B cell (primary cell): ENCODE measurements at regions not wholly inside any gene's neighbourhood (a gene's known extent, or its start where the extent isn't known, plus 50 kb on each side); places are given as distances from the start of the nearest gene placed in this dataset.

ENCODE experiments used
- ATAC-seq: fragments of 200-7000 bp; cut with Tn5 transposase; one replicate; pipeline ENCODE4 v1.10.0; 2021; ENCODE audit warnings: low read depth, mild to moderate bottlenecking, moderate number of reproducible peaks, moderate library complexity
- CTCF ChIA-PET: fragments of 350-600 bp; sonication (Branson Sonifier 250); formaldehyde crosslinking; loops from one replicate; lab custom pipeline; 2021; ENCODE audit warnings: antibody characterized with exemption, inconsistent platforms; lab: Charles Lee
- POLR2A ChIA-PET: fragments of 350-600 bp; sonication (Branson Sonifier 250); formaldehyde crosslinking; loops from one replicate; lab custom pipeline; 2021; ENCODE audit warnings: antibody characterized with exemption; lab: Charles Lee
- DNase-seq: peaks from one replicate; pipeline ENCODE4 v3.0.0; 2013
- H2AFZ ChIP-seq: 2 replicates; pipeline ENCODE4 v1.6.1; 2012; ENCODE audit warnings: mild to moderate bottlenecking, low read depth, low read length; ENCODE audit not compliant: insufficient read depth, poor library complexity, severe bottlenecking
- H3K27ac ChIP-seq, 2 donors: 1 replicate in 1 of 2; 2 replicates in 1 of 2; pipeline ENCODE4 v1.5.1; 2012 to 2013; ENCODE audit warnings: low read length in 2 of 2, mild to moderate bottlenecking in 2 of 2, moderate library complexity in 1 of 2
- H3K27me3 ChIP-seq, 4 experiments: fragments of 200-600 bp in 1 of 4; sonication (generic) in 1 of 4; replicated peaks in 1 of 4; 1 replicate in 2 of 4; 2 replicates in 2 of 4; pipeline versions ENCODE4 v1.6.1 to v1.7.0; 2013 to 2016; ENCODE audit warnings: low read length in 3 of 4, mild to moderate bottlenecking in 2 of 4, mixed read lengths in 1 of 4, moderate library complexity in 1 of 4; ENCODE audit not compliant: insufficient read depth in 4 of 4, control insufficient read depth in 3 of 4; ENCODE audit errors: control extremely low read depth in 1 of 4
- H3K36me3 ChIP-seq, 2 experiments: replicated peaks in 1 of 2; 1 replicate in 1 of 2; 2 replicates in 1 of 2; pipeline versions ENCODE4 v1.6.1 to v1.7.1; 2013; ENCODE audit warnings: low read length in 1 of 2; ENCODE audit not compliant: insufficient read depth in 2 of 2, control insufficient read depth in 1 of 2; ENCODE audit errors: control extremely low read depth in 1 of 2, extremely low read depth in 1 of 2
- H3K4me1 ChIP-seq, 2 donors: fragments of 200-600 bp in 1 of 2; sonication (generic) in 1 of 2; 1 replicate in 1 of 2; 2 replicates in 1 of 2; pipeline versions ENCODE4 v1.5.1 to v1.6.1; 2013 to 2017; ENCODE audit warnings: low read length in 2 of 2; ENCODE audit not compliant: control insufficient read depth in 2 of 2, insufficient read depth in 2 of 2
- H3K4me2 ChIP-seq: replicated peaks from 2 replicates; pipeline ENCODE3; 2012; ENCODE audit warnings: mild to moderate bottlenecking, low read depth, low read length; ENCODE audit not compliant: poor library complexity, severe bottlenecking
- H3K4me3 ChIP-seq, 5 experiments: fragments of 200-600 bp in 1 of 5; sonication (generic) in 1 of 5; 1 replicate in 3 of 5; 2 replicates in 2 of 5; pipeline versions ENCODE4 v1.5.1 to v1.7.0; 2011 to 2016; ENCODE audit warnings: low read length in 4 of 5, mild to moderate bottlenecking in 4 of 5, low read depth in 2 of 5, control low read depth in 1 of 5, moderate library complexity in 1 of 5; ENCODE audit not compliant: insufficient read depth in 1 of 5; ENCODE audit errors: control extremely low read depth in 1 of 5, extremely low read depth in 1 of 5
- H3K79me2 ChIP-seq: fragments of 200-600 bp; sonication (generic); one replicate; pipeline ENCODE4 v1.6.0; 2016; ENCODE audit warnings: low read length; ENCODE audit not compliant: control insufficient read depth, insufficient read depth
- H3K9ac ChIP-seq: fragments of 200-600 bp; sonication (generic); 2 replicates; pipeline ENCODE4 v1.6.1; 2017; ENCODE audit warnings: mild to moderate bottlenecking, low read length, moderate library complexity
- H3K9me3 ChIP-seq, 3 donors: one replicate each; pipeline versions ENCODE4 v1.6.1 to v1.7.1; 2013; ENCODE audit warnings: low read length in 2 of 3; ENCODE audit not compliant: control insufficient read depth in 2 of 3, insufficient read depth in 1 of 3; ENCODE audit errors: control extremely low read depth in 1 of 3
- H4K20me1 ChIP-seq: 2 replicates; pipeline ENCODE4 v1.6.0; 2012; ENCODE audit warnings: mild to moderate bottlenecking, low read length; ENCODE audit not compliant: insufficient read depth, control insufficient read depth, poor library complexity, severe bottlenecking
- H3K27ac Mint-ChIP-seq: one replicate; pipeline ENCODE4 v1.8.0; 2021; ENCODE audit warnings: mixed read lengths
- H3K27me3 Mint-ChIP-seq: one replicate; pipeline ENCODE4 v1.8.0; 2021; ENCODE audit warnings: mixed read lengths
- H3K4me1 Mint-ChIP-seq: one replicate; pipeline ENCODE4 v1.8.0; 2021; ENCODE audit warnings: mixed read lengths
- H3K4me3 Mint-ChIP-seq: one replicate; pipeline ENCODE4 v1.8.0; 2021; ENCODE audit warnings: mixed read lengths
- H3K9me3 Mint-ChIP-seq: one replicate; pipeline ENCODE4 v1.8.0; 2022; ENCODE audit warnings: mixed read lengths; ENCODE audit not compliant: insufficient read depth
- EZH2 ChIP-seq: IDR thresholded peaks from 2 replicates; pipeline ENCODE4 v1.6.1; 2012; ENCODE audit warnings: borderline replicate concordance, low read depth, mild to moderate bottlenecking, moderate library complexity, low read length; ENCODE audit not compliant: insufficient read depth, poor library complexity, severe bottlenecking
- WGBS: methylation state at CpG from one replicate; pipeline ENCODE4 v1.1.5; 2013; ENCODE audit warnings: missing lambda C conversion rate; ENCODE audit not compliant: insufficient coverage; 5-methylcytosine and 5-hydroxymethylcytosine counted together
- intact Hi-C: fragments of 100-400 bp; cut with micrococcal nuclease; formaldehyde crosslinking; loops from one replicate; pipeline ENCODE4 v1.10.0; 2022
- TF ChIP-seq, protein P1 (sequence below): fragments of 200-600 bp; IDR thresholded peaks from one replicate; pipeline ENCODE4 v1.8.0; 2022; ENCODE audit warnings: antibody characterized with exemption, mild to moderate bottlenecking

DNA sequence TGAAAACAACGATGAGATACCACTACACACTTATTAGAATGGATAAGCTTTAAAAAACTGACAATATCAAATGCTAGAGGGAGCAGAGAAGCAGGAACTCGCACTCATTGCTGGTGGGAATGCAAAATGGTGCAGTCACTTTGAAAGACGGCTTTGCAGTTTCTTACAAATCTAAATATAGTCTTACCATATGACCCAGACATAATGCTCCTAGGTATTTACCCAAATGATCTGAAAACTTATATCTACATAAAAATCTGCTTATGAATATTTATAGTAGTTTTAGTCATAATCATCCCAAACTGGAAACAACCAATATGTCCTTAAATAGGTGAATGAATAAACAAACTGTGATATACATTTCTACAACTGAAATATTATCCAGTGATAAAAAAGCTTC is 430.9 kb downstream of the MATN1 start:
- no peak overlapping the region for H3K27ac Mint-ChIP-seq
- no peak overlapping the region for H3K27ac ChIP-seq
- no peaks in the 10 kb centered on the region for H4K20me1 ChIP-seq
- peaks cover 15% of the 10 kb centered on the region for H3K27me3 Mint-ChIP-seq
- no peak for ATAC-seq
- CTCF ChIA-PET: interaction anchor here (1.0 kb wide), 1 partner anchor 9 kb away, joined by 3 read pairs; no protein-coding TSS in a partner anchor
- no CpG with 5 or more reads among the region's 3 CpGs for WGBS
- no peak for DNase-seq
- H3K4me1 ChIP-seq: no peaks in the 10 kb centered on the region
- POLR2A ChIA-PET: no interaction called here
- no peaks in the 10 kb centered on the region for H3K4me1 Mint-ChIP-seq
- no peak overlapping the region for H3K4me3 ChIP-seq
- no peak overlapping the region for H3K4me3 Mint-ChIP-seq
- no peaks in the 10 kb centered on the region for H3K9me3 Mint-ChIP-seq
- no peak overlapping the region for H3K4me2 ChIP-seq
- TF ChIP-seq, protein P1, sequence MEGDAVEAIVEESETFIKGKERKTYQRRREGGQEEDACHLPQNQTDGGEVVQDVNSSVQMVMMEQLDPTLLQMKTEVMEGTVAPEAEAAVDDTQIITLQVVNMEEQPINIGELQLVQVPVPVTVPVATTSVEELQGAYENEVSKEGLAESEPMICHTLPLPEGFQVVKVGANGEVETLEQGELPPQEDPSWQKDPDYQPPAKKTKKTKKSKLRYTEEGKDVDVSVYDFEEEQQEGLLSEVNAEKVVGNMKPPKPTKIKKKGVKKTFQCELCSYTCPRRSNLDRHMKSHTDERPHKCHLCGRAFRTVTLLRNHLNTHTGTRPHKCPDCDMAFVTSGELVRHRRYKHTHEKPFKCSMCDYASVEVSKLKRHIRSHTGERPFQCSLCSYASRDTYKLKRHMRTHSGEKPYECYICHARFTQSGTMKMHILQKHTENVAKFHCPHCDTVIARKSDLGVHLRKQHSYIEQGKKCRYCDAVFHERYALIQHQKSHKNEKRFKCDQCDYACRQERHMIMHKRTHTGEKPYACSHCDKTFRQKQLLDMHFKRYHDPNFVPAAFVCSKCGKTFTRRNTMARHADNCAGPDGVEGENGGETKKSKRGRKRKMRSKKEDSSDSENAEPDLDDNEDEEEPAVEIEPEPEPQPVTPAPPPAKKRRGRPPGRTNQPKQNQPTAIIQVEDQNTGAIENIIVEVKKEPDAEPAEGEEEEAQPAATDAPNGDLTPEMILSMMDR: no peak
- no peak for TF ChIP-seq EZH2
- H3K27me3 ChIP-seq: no peaks in the 10 kb centered on the region
- no peaks in the 10 kb centered on the region for H3K36me3 ChIP-seq
- H3K9ac ChIP-seq: no peak overlapping the region
- no peak overlapping the region for H2AFZ ChIP-seq
- peaks cover 0 to 1% (median 0%) of the 10 kb centered on the region in 3 donors for H3K9me3 ChIP-seq
- H3K79me2 ChIP-seq: no peaks in the 10 kb centered on the region
- intact Hi-C loops: no loop called here

DNA sequence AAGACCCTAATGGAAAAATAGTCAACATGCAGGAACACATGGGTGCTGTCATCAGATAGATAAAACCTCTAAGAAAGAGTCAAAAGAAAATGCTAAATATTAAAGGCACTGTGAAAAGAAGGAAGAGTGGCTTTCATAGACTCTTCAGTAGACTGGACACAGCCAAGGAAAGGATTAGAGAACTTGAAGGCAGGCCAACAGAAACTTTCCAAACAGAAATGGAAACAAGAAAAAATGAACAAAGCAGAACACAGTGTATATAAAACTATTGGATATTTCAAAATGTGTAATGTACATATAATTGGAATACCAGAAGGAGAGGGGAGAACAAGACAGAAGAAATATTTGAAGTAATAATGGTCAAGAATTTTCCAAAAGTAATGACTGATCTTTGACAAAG is 431.9 kb downstream of the MATN1 start:
- Histone ChIP-seq H2AFZ (no peak overlapping the region), H3K4me1 (no peaks in the 10 kb centered on the region), H4K20me1 (no peaks in the 10 kb centered on the region), H3K27me3 (no peaks in the 10 kb centered on the region), H3K36me3 (no peaks in the 10 kb centered on the region), H3K4me2 (no peak overlapping the region), H3K4me3 (no peak overlapping the region), H3K9me3 (no peaks in the 10 kb centered on the region), H3K27ac (no peak overlapping the region), H3K9ac (no peak overlapping the region), H3K79me2 (no peaks in the 10 kb centered on the region)
- Mint-ChIP-seq H3K27ac (no peak overlapping the region), H3K4me3 (no peak overlapping the region), H3K4me1 (no peaks in the 10 kb centered on the region), H3K27me3 (peaks cover 11% of the 10 kb centered on the region), H3K9me3 (no peaks in the 10 kb centered on the region)
- intact Hi-C loops: no loop called here
- ChIA-PET POLR2A (no interaction called here), CTCF (interaction anchor here (1.0 kb wide), 1 partner anchor 10 kb away, joined by 3 read pairs; no protein-coding TSS in a partner anchor)
- DNase-seq (no peak), ATAC-seq (no peak)
- TF ChIP-seq, protein P1: no peak
- no peak for TF ChIP-seq EZH2
